GM23338 (cell line): ENCODE measurements at regions not wholly inside any gene's neighbourhood (a gene's known extent, or its start where the extent isn't known, plus 50 kb on each side); places are given as distances from the start of the nearest gene placed in this dataset.

Experiments used
- CREB1 ChIP-seq: fragments of 250-450 bp; sonication (Bioruptor Pico); IDR thresholded peaks from 2 replicates; pipeline ENCODE4 v1.5.0; 2020; ENCODE audit warnings: low read depth, mild to moderate bottlenecking, moderate library complexity
- CTCF ChIP-seq, 2 experiments: fragments of 200-600 bp in 1 of 2; sonication (generic) in 1 of 2; conservative IDR thresholded peaks; 2 replicates each; pipeline versions ENCODE4 v1.5.1 to v1.6.1; 2016 to 2017; ENCODE audit warnings: antibody characterized with exemption in 2 of 2, low read depth in 2 of 2, mild to moderate bottlenecking in 2 of 2, moderate library complexity in 1 of 2
- EZH2phosphoT487 ChIP-seq: fragments of 200-600 bp; sonication (generic); IDR thresholded peaks from one replicate; pipeline ENCODE4 v1.8.1; 2018; ENCODE audit warnings: antibody characterized with exemption; ENCODE audit not compliant: unreplicated experiment
- POLR2AphosphoS5 ChIP-seq: IDR thresholded peaks from 2 replicates; pipeline ENCODE4 v1.6.1; 2016; ENCODE audit warnings: antibody characterized with exemption, low read depth

- TF ChIP-seq EZH2phosphoT487: no peak
- TF ChIP-seq CTCF (conservative IDR thresholded peaks at IDR 0.05; ENCODE audit: low read depth in 2 of 2): no peak
- no peak for TF ChIP-seq POLR2AphosphoS5
- no peak for TF ChIP-seq CREB1 (CRISPR knock-in tag)
Observed at GRCh38 chr15:31472636-31473384, 146.2 kb downstream of the KLF13 start.
